ENCODE measurements at regions not wholly inside any gene's neighbourhood (a gene's known extent, or its start where the extent isn't known, plus 50 kb on each side); places are given as distances from the start of the nearest gene placed in this dataset.
"Not testable (repeated sequence)": the region's sequence is repeated elsewhere in the genome, so short reads cannot be mapped to it uniquely, and the experiment has no call there.

DNA sequence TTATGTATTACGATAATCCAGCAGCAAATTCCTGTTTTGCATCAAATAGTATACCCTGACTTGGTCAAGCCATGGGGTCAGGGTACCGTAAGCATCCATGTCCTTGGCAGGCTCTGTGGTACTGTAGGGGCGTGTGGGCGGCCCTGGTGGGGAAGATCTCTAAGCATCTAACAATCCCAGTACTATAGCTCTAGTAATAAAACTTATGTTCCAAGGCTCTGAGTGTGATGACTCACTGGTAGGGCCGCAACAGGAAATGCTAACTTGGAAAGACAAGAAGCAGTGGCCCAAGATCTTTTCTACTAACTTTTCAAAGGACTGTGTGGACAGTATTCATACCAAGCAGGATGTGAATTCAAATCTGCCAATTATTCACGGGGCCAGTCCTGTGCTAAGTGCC lies 63.8 kb downstream of the CLEC18A start:
- not testable (repeated sequence) for DNase-seq

DNA sequence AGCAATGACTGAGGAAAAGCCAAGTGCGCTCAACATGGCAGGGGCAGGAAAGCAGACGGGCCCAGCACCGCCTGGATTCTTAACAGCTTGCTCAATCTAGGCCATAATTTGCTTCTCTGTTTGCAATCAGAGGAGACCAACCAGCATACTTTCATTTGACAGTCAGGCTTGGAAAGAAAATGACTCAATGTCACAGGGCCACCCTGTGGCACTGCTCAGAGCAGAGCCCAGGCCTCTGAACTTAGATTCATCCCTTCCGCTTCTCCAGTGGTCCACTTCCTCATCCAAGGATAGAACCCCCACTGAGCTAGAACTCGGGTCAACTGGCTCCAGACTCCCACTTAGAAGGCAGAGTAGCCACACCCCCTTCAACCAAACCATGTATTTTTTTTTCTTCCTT lies 65.6 kb downstream of the CLEC18A start:
- DNase-seq: not testable (repeated sequence)

DNA sequence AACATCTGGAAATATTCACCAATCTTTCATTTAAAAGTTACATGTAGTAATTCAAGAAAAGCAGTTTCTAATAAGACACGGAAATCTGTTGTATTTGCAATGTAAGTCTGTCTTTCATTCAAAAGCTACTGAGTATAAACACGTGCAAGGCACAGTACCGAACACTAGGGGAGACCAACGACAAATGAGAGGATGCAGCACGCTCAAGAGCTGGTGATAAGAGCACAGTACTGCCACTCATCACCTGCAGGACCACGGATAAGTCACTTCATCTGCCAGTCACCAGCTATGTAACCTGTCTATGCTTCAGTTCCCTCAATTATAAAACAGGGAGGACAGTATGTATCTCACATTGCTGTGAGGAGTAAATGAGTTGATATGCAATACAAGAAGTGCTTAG lies 67.1 kb downstream of the CLEC18A start:
- no peak for DNase-seq

DNA sequence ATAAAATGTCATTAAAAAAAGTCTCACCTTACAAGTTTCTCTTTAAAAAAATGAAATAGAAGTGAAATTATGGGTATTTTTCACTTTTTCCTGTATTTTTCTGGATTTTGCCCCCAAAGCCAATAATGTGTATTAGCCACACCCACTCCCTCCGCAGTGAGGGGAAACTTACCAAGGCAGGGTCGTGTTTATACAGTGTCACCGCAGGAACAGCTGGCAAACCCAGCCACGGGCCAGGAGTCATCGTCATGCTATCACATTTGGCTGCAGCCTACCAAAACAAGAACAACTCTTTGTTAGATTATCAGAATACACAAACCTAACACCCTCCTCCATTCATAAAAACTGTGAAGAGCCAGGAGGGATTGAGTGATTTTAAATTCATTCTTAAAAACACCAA lies 72.1 kb downstream of the CLEC18A start:
- DNase-seq: not testable (repeated sequence)

DNA sequence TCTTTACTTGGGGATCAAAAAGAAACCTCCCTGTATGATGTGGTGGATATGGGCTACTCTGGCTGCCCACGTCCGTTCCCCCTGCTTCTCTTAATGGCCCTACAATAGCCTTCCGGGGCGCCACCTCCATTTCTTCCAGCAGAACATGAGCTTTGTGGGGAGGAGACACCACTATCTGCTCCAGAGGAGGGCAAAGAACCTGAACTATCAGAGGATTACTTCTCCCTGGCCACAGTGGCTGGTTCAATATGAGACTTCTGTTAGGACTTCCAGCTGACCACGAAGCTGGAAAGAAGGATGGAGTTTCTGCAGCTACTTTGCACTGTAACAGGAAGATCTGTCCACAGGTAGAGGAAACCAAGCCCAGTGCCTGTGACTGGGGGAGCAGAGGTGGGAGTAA lies 72.8 kb downstream of the CLEC18A start:
- DNase-seq: not testable (repeated sequence)

DNA sequence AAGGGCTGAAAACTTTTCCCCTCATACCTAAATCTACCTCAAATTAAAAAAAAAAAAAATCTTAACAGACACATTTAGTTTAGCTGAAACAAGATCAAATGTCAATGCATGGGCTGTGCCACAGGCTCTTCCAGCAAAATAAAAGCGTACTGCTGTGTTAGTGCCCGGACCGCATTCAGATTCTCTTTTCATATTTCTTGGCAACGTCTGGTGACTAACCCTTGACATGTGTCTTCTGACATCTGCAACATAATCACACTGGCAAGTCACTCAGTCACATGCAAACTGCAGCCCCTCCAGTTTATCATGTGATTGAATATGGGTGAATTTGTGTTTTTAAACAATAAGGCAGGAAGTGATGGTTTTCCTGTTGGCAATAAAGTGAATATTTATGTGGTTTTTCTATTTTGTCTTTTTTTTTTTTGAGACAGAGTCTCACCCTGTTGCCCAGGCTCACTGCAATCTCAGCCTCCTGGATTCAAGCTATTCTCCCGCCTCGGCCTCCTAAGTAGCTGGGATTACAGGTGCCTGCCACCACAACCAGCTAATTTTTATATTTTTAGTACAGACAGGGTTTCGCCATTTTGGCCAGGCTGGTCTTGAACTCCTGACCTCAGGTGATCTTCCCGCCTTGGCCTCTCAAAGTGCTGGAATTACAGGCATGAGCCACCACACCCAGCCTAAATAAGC lies 75.2 kb downstream of the CLEC18A start:
- DNase-seq: peak in 1 of 2 experiments; percentile 40

DNA sequence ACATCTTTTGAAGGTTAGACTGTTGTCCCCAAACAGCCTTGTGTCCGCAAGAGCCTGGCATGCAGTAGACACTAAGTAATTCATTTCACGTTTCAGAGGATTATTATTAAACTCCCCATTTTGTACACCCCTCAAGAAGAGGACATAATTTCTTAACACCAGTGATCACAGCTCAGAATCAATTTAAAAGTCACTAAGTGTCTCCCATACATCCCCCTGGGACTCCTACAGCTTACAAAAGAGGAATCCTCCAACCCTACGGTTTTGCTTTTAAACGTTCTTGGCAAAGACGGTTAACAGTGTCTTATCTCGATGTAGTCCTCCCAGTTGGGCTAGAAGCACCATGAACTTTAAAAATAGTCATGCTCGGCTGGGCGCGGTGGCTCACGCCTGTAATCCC lies 81.2 kb upstream of the PDPR start:
- DNase-seq: not testable (repeated sequence)

DNA sequence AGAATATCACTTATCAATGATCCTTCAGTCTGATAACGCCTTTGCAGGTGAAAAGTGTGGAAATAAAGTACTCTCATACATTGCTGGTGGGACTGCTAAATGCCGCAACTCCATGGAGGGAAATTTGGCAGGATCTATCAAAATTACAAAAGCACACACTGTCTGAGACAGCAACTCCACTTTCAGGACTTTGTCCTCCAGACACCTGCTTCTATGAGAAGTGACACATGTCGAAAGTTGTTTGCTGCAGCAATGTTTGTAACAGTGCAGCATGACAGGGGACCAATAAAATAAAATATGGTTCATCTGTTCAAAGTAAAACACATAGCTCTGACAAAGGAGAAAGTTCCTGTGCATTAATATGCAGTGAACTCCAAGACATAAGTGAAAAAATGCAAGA lies 76.2 kb upstream of the PDPR start:
- not testable (repeated sequence) for DNase-seq

DNA sequence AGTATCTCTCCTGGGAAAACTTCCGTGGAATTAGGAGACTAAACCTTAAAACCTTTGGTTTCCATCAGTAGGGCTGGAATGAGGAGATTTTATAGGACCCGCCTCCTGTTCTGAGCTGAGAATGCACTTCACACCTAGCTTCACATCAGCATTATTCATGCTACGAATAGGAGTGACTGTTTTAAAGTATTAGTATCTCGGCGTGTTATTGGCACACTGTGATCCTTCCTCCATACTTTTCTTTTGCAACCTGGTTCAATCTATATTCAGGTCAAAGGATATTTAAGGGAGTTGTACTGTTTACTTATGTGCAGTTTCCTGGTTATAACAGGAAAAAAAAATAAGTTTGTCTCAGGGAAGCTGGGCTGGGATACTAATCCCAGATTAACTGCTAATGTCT lies 73.6 kb upstream of the PDPR start:
- DNase-seq: not testable (repeated sequence)

DNA sequence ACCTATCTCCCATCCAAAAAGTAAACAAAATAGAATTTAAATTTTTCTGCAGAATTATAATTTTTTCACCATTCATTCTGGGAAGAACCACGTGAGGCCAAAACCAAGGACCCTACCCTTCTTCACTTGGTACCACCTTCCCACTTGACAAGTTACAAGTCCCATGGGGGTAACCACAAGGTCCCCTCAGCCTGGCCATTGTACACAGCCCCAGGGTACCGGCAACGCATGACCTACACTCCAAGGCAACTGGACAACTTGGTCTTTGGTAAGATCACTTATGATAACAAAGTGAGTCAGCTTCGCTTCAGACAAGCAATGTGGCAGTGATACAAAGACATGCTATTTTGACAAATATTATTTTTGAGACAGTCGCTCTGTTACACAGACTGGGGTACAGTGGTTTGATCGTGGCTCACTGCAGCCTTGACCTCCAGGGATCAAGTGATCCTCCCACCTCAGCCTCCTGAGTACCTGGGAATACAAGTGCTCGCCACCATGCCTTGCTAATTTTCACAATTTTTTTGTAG lies 70.5 kb upstream of the PDPR start:
- DNase-seq: not testable (repeated sequence)

DNA sequence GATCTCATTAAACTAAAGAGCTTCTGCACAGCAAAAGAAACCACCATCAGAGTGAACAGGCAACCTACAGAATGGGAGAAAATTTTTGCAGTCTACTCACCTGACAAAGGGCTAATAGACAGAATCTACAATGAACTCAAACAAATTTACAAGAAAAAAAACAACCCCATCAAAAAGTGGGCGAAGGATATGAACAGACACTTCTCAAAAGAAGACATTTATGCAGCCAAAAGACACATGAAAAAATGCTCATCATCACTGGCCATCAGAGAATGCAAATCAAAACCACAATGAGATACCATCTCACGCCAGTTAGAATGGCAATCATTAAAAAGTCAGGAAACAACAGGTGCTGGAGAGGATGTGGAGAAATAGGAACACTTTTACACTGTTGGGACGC lies 67.6 kb upstream of the PDPR start:
- not testable (repeated sequence) for DNase-seq

DNA sequence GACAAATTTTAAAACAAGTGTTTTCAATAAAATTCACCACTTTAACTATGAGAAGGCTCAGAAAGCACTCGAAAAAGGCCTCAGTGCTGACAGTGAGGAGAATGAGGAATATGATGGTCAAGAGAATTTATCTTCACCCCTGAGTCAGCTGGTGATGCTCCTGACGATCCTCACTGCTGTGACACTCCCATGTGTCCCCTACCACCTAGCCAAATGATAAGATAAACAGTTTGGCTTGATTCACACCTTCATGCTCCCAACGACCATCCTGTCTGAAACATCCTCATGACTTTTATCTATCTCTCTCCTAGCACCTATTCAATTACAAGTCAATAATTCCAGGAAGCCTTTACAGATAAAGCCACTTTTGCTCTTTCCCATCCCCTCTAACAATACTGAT lies 66.0 kb upstream of the PDPR start:
- DNase-seq: not testable (repeated sequence)

DNA sequence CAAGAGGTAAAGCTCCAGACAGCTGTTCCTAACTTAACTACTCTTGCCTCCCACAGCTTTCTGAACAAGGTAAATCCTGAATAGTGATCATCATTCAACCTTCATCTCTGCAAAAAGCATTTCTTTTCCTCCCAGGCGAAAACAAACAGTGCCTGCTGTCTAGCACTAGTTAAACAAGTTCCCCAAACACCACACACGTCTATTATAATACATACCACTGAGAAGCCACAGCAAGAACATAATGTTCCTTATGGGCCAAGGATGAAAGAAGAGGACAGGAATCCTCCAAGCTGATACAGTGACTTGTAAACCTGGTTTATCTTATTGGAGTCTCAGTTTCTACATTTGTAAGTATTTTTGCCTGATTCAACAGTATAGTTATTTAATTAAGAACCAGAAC lies 56.1 kb upstream of the PDPR start:
- not testable (repeated sequence) for DNase-seq

DNA sequence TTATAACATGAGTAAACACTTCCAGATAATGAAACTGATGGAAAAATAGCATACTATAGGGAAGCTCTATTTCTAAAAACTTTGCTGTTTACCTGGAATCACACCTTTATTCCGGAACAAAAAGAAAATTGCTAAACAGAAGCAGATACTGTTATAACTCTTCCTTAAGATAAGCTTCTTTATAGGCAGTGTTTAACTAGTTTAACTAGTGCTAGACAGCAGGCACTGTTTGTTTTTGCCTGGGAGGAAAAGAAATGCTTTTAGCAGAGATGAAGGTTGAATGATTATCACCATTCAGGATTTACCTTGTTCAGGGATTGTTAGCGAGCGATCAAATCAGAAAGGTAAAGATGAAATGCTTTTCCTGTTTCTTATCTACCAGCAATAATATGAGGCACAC lies 54.7 kb upstream of the PDPR start:
- DNase-seq: not testable (repeated sequence)

DNA sequence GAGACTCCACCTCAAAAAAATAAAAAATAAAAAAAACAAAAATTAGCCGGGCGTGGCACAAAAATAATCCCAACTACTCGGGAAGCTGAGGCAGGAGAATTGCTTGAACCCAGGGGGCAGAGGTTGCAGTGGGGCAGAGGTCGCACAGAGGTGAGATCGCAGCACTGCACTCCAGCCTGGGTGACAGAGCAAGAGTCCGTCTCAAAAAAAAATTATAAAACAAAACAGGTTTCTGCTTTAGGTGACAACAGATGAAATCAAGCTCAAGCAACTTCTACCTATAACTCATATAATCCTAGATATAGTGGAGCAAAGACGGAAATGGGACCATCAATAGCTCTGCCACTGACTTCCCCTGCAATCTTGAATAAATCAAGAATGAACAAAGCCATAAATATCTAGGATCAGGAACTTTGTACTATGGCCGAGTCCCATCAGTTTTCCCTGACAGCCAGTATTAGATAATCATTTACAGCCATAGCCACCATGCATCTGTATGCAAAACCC lies 53.6 kb upstream of the PDPR start:
- DNase-seq: not testable (repeated sequence)

DNA sequence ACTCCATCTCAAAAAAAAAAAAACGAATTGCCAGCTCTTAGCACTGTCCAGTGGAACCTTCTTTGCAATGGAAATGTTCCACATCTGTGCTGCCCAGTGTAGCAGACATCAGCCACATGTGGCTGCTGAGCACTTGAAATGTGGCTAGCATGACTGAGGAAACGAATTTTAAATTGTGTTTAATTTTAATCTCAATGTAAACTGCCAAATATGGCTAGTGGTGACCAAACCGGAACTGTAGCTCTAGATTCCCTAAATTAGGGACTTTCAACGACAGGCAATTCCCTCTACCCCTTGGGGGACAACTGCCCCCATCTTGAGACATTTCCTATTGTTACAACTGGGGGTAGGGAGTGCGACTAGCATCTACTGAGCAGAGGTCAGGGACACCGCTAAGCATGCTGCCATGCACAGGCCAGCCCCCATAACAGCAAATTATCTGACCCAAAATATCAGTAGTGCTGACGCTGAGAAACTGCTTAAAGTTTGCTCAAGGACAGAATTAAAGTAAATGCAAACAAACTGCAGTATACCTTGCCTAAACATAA lies 52.4 kb upstream of the PDPR start:
- not testable (repeated sequence) for DNase-seq

DNA sequence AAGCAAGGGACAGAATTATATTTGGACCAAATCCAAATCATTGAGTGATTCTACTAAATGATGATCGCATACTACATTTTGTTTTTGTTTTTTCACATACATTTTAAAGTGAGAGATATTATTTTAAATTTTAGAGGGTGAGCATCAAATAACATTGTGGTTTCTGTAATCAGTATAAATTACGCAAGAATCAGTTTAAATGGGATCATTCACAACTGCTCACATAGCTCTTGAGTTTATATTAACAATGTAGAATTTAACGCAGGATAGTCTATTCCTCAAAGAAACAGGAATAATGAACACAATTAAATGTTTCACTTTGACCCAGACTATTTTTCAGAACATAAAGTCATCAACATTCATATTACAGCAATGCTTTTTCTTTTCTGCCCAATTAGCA lies 51.2 kb upstream of the PDPR start:
- DNase-seq: not testable (repeated sequence)

Measured in NCI-H446 (cell line).